Astrocyte of the spinal cord (primary cell): ENCODE measurements at regions not wholly inside any gene's neighbourhood (a gene's known extent, or its start where the extent isn't known, plus 50 kb on each side); places are given as distances from the start of the nearest gene placed in this dataset.
"Not testable (repeated sequence)": the region's sequence is repeated elsewhere in the genome, so short reads cannot be mapped to it uniquely, and the experiment has no call there.

ENCODE experiments used
- DNase-seq: peaks from one replicate; pipeline ENCODE4 v3.0.0; 2011; ENCODE audit warnings: low read depth, low spot score
- H3K4me3 ChIP-seq: 2 replicates; pipeline ENCODE4 v1.5.1; 2011; ENCODE audit warnings: low read depth, mild to moderate bottlenecking, low read length, moderate library complexity
- in situ Hi-C: cut with HindIII; loops from 2 replicates; pipeline ENCODE4 v1.10.0; 2017; ENCODE audit warnings: low sequenced_read_pairs
- TF ChIP-seq, protein P1 (sequence below): IDR thresholded peaks from 2 replicates; pipeline ENCODE4 v1.5.1; 2012; ENCODE audit warnings: low read depth, mild to moderate bottlenecking, low read length, inconsistent platforms

DNA sequence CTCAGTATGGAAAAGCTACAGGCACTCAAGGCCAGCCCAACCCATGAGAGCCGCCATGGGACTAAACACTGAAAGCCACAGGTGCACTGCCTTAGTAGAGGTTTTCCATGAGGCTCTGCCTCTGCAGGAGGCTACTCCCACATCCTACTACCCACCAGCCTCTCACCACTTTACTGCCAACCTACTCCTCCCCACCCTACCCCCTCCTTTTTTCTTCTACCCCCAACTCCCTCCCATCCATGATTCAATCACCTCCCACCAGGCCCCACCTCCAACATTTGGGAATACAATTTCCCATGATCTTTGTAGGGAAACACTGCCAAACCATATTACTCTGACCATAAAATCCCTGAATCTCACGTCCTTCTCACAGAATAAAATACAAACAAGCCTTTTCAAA, 101.6 kb upstream of the CTSV start:
- no peak overlapping the region for H3K4me3 ChIP-seq
- TF ChIP-seq, protein P1, sequence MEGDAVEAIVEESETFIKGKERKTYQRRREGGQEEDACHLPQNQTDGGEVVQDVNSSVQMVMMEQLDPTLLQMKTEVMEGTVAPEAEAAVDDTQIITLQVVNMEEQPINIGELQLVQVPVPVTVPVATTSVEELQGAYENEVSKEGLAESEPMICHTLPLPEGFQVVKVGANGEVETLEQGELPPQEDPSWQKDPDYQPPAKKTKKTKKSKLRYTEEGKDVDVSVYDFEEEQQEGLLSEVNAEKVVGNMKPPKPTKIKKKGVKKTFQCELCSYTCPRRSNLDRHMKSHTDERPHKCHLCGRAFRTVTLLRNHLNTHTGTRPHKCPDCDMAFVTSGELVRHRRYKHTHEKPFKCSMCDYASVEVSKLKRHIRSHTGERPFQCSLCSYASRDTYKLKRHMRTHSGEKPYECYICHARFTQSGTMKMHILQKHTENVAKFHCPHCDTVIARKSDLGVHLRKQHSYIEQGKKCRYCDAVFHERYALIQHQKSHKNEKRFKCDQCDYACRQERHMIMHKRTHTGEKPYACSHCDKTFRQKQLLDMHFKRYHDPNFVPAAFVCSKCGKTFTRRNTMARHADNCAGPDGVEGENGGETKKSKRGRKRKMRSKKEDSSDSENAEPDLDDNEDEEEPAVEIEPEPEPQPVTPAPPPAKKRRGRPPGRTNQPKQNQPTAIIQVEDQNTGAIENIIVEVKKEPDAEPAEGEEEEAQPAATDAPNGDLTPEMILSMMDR = no peak
- DNase-seq = no peak
- in situ Hi-C loops = no loop called here

DNA sequence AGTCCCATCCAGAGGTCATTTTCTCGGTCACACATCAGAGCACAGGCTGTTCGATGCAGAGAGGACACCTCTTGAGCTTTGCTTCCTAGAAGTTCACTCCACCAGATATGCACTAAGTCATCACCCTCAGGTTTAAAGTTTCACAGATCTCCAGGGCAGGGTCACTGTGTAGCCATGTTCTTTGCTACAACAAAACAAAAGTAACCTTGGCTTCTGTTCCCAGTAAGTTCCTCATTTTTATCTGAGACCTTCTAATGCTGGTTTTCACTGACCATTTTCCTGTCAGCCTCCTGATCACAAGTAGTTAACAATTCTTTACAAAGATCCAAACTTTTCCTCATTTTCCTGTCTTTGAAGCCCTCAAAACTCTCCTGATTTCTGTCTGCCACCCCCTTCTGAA, 97.5 kb upstream of the CTSV start:
- TF ChIP-seq, protein P1 = no peak
- in situ Hi-C loops = no loop called here

DNA sequence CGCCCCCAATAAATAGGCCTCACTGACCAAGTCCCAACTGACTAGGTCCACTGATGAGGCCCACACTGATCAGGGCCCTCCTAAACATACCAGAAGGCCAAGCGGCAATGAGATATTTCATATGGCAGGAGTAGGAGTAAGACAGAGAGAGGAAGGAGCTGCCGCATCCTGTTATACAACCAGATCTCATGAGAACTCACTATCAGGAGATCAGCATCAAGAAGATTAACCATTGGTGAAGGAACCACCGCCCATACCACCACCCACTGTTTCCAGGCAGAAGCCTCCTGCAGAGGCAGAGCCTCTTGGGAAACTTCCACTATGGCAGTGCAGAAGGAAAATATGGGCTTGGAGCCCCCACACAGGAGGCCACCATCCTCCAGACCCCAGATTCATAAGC, 95.0 kb upstream of the CTSV start:
- DNase-seq, H3K4me3 ChIP-seq, in situ Hi-C loops: not testable (repeated sequence)

More for the DNA sequence above, 97.5 kb upstream of the CTSV start:
- DNase-seq = no peak
- H3K4me3 ChIP-seq = no peak overlapping the region

DNA sequence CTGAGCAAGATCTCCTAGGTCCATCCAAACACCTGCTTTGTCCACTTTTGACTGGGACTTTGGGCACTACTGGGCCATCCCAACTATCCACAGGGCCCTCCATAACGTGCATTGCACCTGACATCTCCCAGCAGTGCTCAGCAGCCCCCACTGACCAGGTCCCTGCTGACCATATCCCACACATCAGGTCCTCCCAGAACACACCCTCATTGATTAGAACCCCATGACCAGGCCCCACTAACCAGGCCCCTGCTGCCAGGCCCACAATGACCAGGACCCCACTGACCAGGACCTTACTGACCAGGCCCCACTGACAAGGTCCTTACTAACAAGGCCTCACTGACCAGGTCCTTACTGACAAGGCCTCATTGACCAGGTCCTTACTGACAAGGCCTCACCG, 93.9 kb upstream of the CTSV start:
- TF ChIP-seq, protein P1 = no peak
- in situ Hi-C loops = no loop called here
- no peak for DNase-seq
- no peak overlapping the region for H3K4me3 ChIP-seq

DNA sequence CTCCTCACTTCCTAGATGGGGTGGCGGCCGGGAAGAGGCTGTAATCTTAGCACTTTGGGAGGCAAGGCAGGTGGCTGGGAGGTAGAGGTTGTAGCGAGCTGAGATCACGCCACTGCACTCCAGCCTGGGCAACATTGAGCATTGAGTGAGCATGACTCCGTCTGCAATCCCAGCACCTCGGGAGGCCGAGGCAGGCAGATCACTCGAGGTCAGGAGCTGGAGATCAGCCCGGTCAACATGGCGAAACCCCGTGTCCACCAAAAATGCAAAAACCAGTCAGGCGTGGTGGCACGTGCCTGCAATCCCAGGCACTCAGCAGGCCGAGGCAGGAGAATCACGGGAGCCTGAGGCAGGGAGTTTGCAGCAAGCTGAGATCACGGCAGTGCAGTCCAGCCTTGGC, 91.9 kb upstream of the CTSV start:
- in situ Hi-C loops, H3K4me3 ChIP-seq, DNase-seq: not testable (repeated sequence)

DNA sequence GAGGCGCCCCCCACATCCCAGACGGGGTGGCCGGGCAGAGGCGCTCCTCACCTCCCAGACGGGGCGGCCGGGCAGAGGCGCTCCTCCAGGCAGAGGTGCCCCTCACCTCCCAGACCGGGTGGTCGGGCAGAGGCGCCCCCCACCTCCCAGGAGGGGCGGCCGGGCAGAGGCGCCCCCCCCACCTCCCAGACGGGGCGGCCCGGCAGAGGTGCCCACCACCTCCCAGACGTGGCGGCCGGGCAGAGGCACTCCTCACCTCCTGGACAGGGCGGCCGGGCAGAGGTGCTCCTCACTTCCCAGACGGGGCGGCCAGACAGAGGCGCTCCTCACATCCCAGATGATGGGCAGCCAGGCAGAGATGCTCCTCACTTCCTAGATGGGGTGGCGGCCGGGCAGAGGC, 91.4 kb upstream of the CTSV start:
- H3K4me3 ChIP-seq, DNase-seq, in situ Hi-C loops: not testable (repeated sequence)

DNA sequence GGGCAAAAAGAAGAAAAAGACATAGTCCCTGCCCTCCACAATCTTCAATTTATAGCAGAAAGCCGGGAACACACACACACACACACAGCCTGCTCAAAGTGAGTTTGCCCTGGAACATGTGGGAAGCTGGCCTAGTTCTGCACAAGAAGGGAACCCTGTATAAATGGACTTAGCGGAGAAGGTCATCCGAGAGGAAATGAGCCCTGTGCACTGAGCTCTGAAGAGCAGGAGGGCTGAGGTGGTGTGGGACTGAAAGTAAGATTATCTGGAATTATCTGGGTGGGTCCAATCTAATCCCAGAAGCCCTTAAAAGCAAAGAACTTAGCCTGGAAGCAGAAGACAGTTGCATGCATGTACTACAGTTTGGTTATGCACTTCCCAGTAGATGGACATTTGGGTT, 90.0 kb upstream of the CTSV start:
- no peak for DNase-seq
- TF ChIP-seq, protein P1 = no peak
- H3K4me3 ChIP-seq = no peak overlapping the region
- in situ Hi-C loops = no loop called here

DNA sequence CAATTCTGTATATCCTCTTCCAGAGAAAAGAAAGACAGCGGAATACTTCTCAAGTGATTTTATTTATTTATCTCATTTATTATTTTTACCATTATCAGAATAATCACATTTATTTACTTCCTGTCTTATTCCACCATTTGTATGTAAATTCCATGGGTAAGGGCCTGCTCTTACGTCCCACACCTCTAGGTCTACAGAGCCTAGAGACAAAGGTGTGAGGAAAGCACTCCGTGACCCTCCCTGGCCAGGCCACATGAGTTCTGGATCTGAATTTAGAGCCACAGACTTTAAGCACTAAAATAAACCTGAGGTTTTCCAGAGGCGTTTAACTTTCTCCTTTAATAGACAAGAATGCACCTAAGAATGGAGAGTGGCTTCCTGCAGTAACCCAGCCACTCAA, 85.3 kb upstream of the CTSV start:
- no peak overlapping the region for H3K4me3 ChIP-seq
- in situ Hi-C loops = no loop called here
- DNase-seq = no peak
- TF ChIP-seq, protein P1 = no peak
